CD4-positive, alpha-beta T cell treated with Interferon gamma for 1 hour (primary cell): ENCODE measurements at regions not wholly inside any gene's neighbourhood (a gene's known extent, or its start where the extent isn't known, plus 50 kb on each side); places are given as distances from the start of the nearest gene placed in this dataset.

Experiments used
- DNase-seq: peaks from one replicate; pipeline ENCODE4 v3.0.0-alpha.2; 2020

DNA sequence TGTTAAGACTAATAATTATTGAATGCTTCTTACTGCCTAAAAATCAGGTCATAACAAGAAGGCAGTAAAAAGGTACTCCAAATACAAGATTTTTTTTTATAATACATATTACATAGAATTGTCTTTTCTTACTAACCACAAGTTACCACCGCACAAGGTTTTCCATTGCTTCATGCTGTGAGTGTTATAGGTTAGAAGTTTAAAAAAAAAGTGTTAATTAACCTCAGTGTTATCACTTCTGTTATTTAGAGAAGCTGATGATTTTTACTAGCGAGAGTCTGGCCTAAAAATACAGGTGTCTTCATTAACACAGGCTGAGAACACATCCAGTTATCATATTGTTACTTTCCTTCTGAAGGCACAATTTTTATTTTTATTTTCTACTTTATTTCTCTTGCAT, 1281.9 kb upstream of the CELF2 start:
- DNase-seq: no peak

DNA sequence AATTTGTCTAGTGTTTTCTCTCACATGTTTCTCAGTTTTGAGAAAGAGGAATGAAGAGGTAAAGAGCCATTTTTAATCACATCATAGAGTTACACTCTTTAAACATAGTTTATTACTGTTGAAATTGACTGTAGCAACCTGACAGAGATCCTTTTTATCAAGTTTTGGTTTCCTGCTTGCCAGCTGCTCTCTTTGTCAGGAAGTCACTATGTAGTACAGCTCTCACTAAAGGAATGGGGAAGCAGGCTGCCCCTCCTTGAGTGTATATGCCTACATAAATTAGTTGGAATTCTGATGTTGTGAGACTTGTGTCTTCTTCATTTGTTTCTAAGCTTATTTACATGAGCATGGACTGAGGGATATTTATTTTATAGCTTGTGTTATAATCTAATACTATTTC, 1274.0 kb upstream of the CELF2 start:
- DNase-seq: no peak

GRCh38 chr10:9745158-9745557, 1272.5 kb upstream of the CELF2 start:
- no peak for DNase-seq

DNA sequence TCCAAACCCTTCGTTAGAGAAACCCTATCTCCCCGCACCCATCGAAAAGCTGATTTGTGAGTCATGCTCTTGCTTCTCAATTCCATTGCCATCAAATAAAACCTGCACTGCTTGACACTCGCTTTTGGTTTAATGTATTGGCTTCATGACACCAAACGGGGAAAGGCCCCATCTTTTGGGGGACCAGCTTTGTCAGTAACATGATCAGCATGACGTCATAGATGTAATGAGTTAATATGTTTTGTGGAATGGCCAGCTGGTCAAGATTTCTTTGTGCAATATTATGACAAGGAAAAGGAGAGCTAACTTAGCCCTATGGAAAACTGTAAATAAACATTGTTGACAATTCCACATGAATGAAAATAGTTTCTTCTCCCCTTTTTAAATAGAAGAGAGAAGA, 1260.5 kb upstream of the CELF2 start:
- DNase-seq: no peak

DNA sequence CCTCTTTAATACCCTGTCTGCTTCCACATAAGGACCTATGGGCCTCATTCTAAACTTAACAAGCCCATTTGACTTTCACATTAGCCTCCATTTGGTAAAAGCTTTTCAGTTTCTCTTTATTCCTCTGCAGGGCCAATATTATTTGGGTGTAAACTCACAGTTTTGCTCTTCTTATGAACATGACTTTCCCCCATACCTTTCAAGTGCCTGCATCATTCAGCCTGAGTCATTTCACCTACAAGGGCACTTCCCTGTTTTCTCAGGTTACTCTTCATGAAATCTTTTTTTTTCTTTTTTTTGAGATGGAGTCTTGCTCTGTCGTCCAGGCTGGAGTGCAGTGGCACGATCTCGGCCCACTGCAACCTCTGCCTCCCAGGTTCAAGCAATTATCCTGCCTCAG, 1258.1 kb upstream of the CELF2 start:
- no peak for DNase-seq

- DNase-seq: no peak
These were observed 1254.6 kb upstream of the CELF2 start for GRCh38 chr10:9762966-9763656.

GRCh38 chr10:9766762-9767161, 1250.9 kb upstream of the CELF2 start:
- DNase-seq: no peak

GRCh38 chr10:9781666-9782065, 1236.0 kb upstream of the CELF2 start:
- DNase-seq: no peak

DNA sequence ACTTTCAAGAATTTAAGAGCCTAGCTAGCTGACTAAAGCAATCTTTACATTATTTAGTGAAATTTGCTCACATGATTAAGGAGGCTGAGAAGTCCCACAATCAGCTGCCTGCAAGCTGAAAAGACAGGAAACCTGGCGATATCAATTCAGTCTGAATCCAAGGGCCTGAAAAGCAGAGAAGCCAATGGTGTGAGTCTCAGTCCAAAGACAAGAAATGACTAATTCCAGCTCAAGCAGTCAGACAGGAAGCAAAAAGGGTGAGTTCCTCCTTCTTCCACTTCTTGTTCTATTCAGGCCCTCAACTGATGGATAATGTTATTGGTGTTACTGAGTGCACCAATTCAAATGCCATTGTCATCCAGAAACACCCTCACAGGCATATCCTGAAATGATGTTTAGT, 1231.6 kb upstream of the CELF2 start:
- no peak for DNase-seq

DNA sequence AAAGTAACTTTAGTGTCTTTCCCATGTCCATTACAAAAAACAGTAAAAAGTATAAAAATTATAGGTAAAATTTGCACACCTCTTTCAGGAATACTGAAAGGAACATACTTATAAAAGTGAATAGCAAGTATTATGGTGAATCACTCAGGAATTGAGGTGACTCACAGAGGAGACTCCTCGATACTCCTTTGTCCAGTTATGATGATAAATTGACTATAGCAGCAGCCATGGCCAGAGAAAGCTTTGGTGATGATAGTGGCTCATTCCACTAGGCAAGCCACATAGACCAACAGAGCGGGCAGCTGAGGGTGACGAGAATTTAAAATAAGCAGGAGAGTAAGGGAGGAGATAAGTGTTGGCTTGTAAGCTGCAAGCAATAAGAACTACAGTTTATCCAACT, 1231.1 kb upstream of the CELF2 start:
- no peak for DNase-seq

- no peak for DNase-seq
These were observed 1227.7 kb upstream of the CELF2 start for GRCh38 chr10:9789996-9790395.

DNA sequence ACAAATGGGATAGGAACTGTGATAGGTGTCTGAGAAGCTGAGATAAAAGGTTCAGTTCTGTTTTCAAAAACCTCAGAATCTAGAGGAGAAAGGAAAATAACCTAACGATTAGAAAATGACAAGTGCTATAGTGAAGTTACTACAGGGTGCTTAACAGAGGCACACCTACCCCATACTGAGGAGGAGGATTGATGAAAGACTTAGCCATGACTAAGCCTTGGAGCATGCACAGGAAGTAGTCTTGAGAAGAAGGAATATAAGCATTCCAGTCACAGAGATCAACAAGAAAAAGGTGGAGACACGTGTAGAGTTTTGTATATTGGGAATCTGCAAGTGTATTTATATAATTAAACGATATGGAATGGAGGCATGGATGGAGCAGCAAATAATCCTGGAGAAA, 1225.5 kb upstream of the CELF2 start:
- DNase-seq: no peak

DNA sequence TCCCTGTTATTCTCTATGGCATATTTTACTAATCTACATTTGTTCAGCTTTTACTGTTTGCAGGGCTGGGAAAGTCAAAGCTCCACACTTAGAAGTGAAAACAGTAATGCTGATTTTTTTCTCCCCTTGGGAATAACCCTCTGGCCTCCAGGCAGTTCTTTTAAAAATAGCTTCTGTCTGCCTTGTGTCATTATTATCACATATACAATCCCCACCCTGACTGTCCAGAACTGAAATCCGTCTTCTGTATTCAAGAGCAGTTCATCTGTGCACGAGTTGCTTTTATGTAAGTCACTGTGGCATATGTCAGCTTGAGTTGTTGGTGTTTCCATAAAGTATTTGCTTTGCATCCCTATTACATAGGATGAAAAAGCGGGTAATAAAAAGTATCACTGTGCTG, 1221.1 kb upstream of the CELF2 start:
- DNase-seq: no peak

DNA sequence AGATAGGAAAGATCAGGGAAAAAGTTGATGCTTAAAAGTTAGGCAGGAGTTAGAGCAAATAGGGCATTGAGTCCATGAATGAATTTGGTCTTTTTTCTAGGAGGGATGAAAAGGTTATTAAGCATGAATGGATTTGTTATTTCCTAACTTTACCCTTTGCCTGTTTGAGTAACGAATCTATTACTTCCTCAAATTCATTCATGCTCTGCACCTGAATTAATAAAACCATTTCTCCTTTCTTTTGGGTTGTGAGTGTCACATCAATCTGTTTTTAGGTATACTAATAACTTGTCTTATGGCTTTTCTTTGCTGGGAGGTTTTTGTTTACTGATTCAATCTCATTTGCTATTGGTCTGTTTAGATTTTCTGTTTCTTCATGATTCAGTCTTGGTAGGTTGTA, 1217.7 kb upstream of the CELF2 start:
- DNase-seq: no peak

- no peak for DNase-seq
These were observed 1217.1 kb upstream of the CELF2 start for GRCh38 chr10:9800571-9800970.

DNA sequence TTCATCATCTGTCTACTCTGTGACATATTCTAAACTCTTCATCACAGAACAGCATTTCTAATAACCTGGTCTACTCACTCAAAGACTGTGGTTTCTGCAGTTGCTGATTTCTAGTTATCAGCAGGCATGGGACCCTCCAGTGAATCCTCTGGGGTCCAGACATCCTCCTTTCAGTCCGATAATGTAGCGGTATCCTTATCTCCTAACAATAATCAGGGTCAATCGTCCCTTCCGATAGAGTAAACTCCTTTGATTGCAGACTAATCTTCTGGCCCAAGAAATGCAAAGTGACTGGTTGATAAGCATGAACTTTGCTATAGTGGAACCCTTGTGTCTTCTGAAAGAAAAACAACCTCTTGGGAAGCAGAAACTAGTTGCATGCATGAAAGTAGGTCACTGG, 1209.8 kb upstream of the CELF2 start:
- no peak for DNase-seq

DNA sequence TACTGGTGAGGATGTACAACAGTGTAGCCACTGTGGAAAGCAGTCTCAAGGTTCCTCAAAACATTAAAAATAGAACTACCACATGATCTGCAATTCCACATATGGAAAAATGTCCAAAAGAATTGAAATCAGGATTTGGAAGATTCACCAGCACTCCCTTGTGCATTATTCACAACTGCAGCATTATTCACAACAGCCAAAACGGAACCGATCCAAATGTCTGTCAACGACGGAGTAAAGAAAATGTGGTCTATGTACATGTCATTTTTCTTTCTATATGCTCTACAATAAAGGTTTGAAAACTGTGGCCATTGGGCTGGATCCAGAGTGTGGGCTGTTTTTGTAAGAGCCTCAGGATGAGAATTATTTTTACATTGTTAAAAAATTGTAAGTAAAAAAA, 1206.1 kb upstream of the CELF2 start:
- DNase-seq: no peak

GRCh38 chr10:9814285-9814864, 1203.3 kb upstream of the CELF2 start:
- DNase-seq: no peak

- no peak for DNase-seq
These were observed 1197.7 kb upstream of the CELF2 start for GRCh38 chr10:9819756-9820494.

DNA sequence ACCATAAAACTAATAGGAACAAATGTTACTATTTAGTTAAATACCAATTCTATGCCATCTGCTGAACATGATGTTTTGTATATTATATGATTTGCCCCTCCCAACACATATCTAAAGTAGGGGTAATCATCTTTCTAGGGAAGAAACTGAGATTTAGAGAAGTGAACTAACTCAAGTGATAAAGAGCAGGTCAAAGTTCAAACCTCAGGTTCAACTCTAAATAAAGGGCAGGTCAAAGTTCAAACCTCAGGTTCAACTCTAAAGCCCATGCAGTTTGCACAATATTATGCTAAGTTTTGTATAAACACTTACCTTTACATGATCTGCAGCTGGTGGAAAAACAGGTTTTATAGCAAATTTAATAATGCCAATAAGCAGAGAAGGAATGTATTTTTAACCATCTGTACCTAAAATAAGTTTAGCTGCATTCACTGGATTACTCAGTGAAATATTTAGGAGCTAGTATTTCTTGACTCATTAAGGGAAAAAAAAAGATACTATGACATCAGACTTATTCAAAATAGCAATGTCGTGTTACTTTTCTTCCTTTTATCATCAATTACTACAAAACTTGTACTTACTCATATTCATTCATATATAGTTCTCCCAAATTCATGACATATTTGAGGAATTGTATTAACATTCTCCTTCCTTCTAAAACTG, 1194.3 kb upstream of the CELF2 start:
- DNase-seq: no peak

- no peak for DNase-seq
These were observed 1193.0 kb upstream of the CELF2 start for GRCh38 chr10:9824631-9825071.

DNA sequence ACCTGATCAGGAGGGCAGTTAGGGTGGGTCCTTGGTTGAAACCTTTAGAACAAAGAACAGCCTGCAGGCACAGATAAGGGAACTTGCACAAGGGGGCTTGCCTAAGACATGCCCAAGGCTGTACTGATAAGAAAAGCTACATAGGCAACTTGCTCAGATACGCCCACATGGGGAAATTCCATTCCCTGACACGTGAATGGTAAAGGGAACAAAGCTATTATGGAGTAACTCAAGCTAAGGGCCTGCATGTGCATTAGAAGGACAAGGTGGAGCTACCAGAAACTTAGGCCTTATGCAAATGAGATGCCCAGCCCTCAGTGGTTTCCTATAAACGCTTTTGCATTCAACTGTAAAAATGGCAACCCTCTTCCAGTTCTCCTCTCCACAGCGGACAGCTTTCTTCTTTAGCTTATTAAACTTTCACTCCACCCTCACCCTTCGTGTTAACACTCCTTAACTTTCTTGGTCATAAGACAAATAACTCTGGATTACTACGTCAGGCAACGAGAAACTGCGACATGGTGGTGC, 1192.1 kb upstream of the CELF2 start:
- DNase-seq: no peak

GRCh38 chr10:9828110-9828509, 1189.6 kb upstream of the CELF2 start:
- DNase-seq: no peak

GRCh38 chr10:9833942-9834341, 1183.7 kb upstream of the CELF2 start:
- DNase-seq: no peak
